SK-N-MC (cell line): ENCODE measurements at regions not wholly inside any gene's neighbourhood (a gene's known extent, or its start where the extent isn't known, plus 50 kb on each side); places are given as distances from the start of the nearest gene placed in this dataset.

ENCODE experiments used
- DNase-seq: peaks from one replicate; pipeline ENCODE4 v3.0.0-alpha.2; 2011; ENCODE audit warnings: low read depth, low spot score
- H3K27ac ChIP-seq: fragments of 200-600 bp; sonication (generic); 2 replicates; pipeline ENCODE4 v1.5.1; 2016; ENCODE audit warnings: mixed run types
- H3K36me3 ChIP-seq: fragments of 200-600 bp; sonication (generic); 2 replicates; pipeline ENCODE4 v1.6.1; 2017; ENCODE audit warnings: antibody characterized with exemption, low read length, mixed read lengths; ENCODE audit not compliant: insufficient read depth
- H3K4me3 ChIP-seq: fragments of 200-600 bp; sonication (generic); 2 replicates; pipeline ENCODE4 v1.5.1; 2016
- H3K9ac ChIP-seq: fragments of 200-600 bp; sonication (generic); 2 replicates; pipeline ENCODE4 v1.8.0; 2017; ENCODE audit warnings: mixed run types, mixed read lengths; ENCODE audit not compliant: insufficient read length
- H3K9me3 ChIP-seq: fragments of 200-600 bp; sonication (generic); 2 replicates; pipeline ENCODE4 v1.6.1; 2017; ENCODE audit warnings: low read depth, mild to moderate bottlenecking, antibody characterized with exemption, low read length, moderate library complexity, mixed read lengths
- EZH2 ChIP-seq: fragments of 200-600 bp; sonication (generic); IDR thresholded peaks from one replicate; pipeline ENCODE4 v1.6.1; 2017; ENCODE audit warnings: antibody characterized with exemption
- FOXP2 ChIP-seq: optimal IDR thresholded peaks from 2 replicates; pipeline ENCODE3; 2011; ENCODE audit warnings: mild to moderate bottlenecking, moderate library complexity; ENCODE audit not compliant: insufficient read depth; ENCODE audit errors: extremely low read length, control extremely low read depth
- POLR2AphosphoS5 ChIP-seq: IDR thresholded peaks from 2 replicates; pipeline ENCODE4 v1.6.1; 2012; ENCODE audit warnings: mild to moderate bottlenecking, low read depth, low read length, borderline replicate concordance

- Histone ChIP-seq H3K27ac (peak overlapping the region; percentile 95), H3K4me3 (peak overlapping the region; percentile 70), H3K9ac (peak overlapping the region; percentile 56), H3K9me3 (peaks cover 3% of the 10 kb centered on the region; the same call in 1 of the 2 replicates), H3K36me3 (no peaks in the 10 kb centered on the region)
- TF ChIP-seq EZH2 (no peak), FOXP2 (no peak), POLR2AphosphoS5 (no peak)
- no peak for DNase-seq
Observed at GRCh38 chr6:25051083-25051482, 115.3 kb upstream of the RIPOR2 start.

GRCh38 chr6:25052181-25052580, 116.4 kb upstream of the RIPOR2 start:
- H3K9me3 ChIP-seq: peaks cover 3% of the 10 kb centered on the region; the same call in 1 of the 2 replicates
- no peak overlapping the region for H3K9ac ChIP-seq
- H3K4me3 ChIP-seq: no peak overlapping the region
- no peak for DNase-seq
- no peak for TF ChIP-seq POLR2AphosphoS5
- TF ChIP-seq FOXP2: no peak
- no peak for TF ChIP-seq EZH2
- no peaks in the 10 kb centered on the region for H3K36me3 ChIP-seq
- no peak overlapping the region; the same call in 1 of the 2 replicates for H3K27ac ChIP-seq

GRCh38 chr6:25053875-25054371, 118.2 kb upstream of the RIPOR2 start:
- no peak for TF ChIP-seq FOXP2
- no peak for TF ChIP-seq EZH2
- no peak for TF ChIP-seq POLR2AphosphoS5
- no peak overlapping the region for H3K4me3 ChIP-seq
- H3K36me3 ChIP-seq: no peaks in the 10 kb centered on the region
- no peak overlapping the region for H3K9ac ChIP-seq
- DNase-seq: no peak
- H3K27ac ChIP-seq: no peak overlapping the region
- H3K9me3 ChIP-seq: peaks cover 3% of the 10 kb centered on the region; the same call in 1 of the 2 replicates

- Histone ChIP-seq H3K27ac (no peak overlapping the region), H3K9ac (no peak overlapping the region), H3K4me3 (no peak overlapping the region), H3K36me3 (no peaks in the 10 kb centered on the region), H3K9me3 (peaks cover under 1% of the 10 kb centered on the region; the same call in 1 of the 2 replicates)
- TF ChIP-seq EZH2 (no peak), POLR2AphosphoS5 (no peak), FOXP2 (no peak)
- DNase-seq: no peak
Observed at GRCh38 chr6:25054469-25054868, 118.7 kb upstream of the RIPOR2 start.

GRCh38 chr6:25056130-25056529, 120.4 kb upstream of the RIPOR2 start:
- TF ChIP-seq POLR2AphosphoS5 (no peak), FOXP2 (no peak), EZH2 (no peak)
- H3K9me3 ChIP-seq: no peaks in the 10 kb centered on the region
- H3K9ac ChIP-seq: no peak overlapping the region
- DNase-seq: no peak
- no peak overlapping the region for H3K4me3 ChIP-seq
- no peak overlapping the region for H3K27ac ChIP-seq
- H3K36me3 ChIP-seq: no peaks in the 10 kb centered on the region

GRCh38 chr6:25057111-25057905, 121.5 kb upstream of the RIPOR2 start:
- Histone ChIP-seq H3K36me3 (no peaks in the 10 kb centered on the region), H3K9me3 (no peaks in the 10 kb centered on the region), H3K4me3 (no peak overlapping the region), H3K9ac (no peak overlapping the region), H3K27ac (no peak overlapping the region)
- TF ChIP-seq EZH2 (no peak), FOXP2 (no peak), POLR2AphosphoS5 (no peak)
- no peak for DNase-seq

GRCh38 chr6:25058441-25058840, 122.7 kb upstream of the RIPOR2 start:
- Histone ChIP-seq H3K4me3 (no peak overlapping the region), H3K9ac (no peak overlapping the region), H3K9me3 (no peaks in the 10 kb centered on the region), H3K36me3 (no peaks in the 10 kb centered on the region), H3K27ac (no peak overlapping the region)
- no peak for DNase-seq
- TF ChIP-seq EZH2 (no peak), FOXP2 (no peak), POLR2AphosphoS5 (no peak)

GRCh38 chr6:25058941-25059340, 123.2 kb upstream of the RIPOR2 start:
- Histone ChIP-seq H3K27ac (no peak overlapping the region), H3K9me3 (no peaks in the 10 kb centered on the region), H3K9ac (no peak overlapping the region), H3K4me3 (no peak overlapping the region), H3K36me3 (no peaks in the 10 kb centered on the region)
- TF ChIP-seq POLR2AphosphoS5 (no peak), FOXP2 (no peak), EZH2 (no peak)
- no peak for DNase-seq

GRCh38 chr6:25060522-25060921, 124.8 kb upstream of the RIPOR2 start:
- Histone ChIP-seq H3K9ac (no peak overlapping the region), H3K27ac (no peak overlapping the region), H3K36me3 (no peaks in the 10 kb centered on the region), H3K9me3 (no peaks in the 10 kb centered on the region), H3K4me3 (no peak overlapping the region)
- no peak for TF ChIP-seq POLR2AphosphoS5
- no peak for TF ChIP-seq FOXP2
- TF ChIP-seq EZH2: no peak
- DNase-seq: no peak
